Uterus (tissue), 2 donors: ENCODE measurements at regions not wholly inside any gene's neighbourhood (a gene's known extent, or its start where the extent isn't known, plus 50 kb on each side); places are given as distances from the start of the nearest gene placed in this dataset.

ENCODE experiments used
- CTCF ChIP-seq, 4 experiments: fragments of 200-600 bp in 2 of 4; fragments of 450-650 bp in 2 of 4; sonication (generic) in 2 of 4; IDR thresholded peaks; one replicate each; pipeline ENCODE4 v1.5.1; 2016 to 2019; ENCODE audit warnings: antibody characterized with exemption in 4 of 4, mild to moderate bottlenecking in 2 of 4, moderate library complexity in 1 of 4
- POLR2A ChIP-seq, 2 donors: fragments of 450-650 bp; IDR thresholded peaks; one replicate each; pipeline ENCODE4 v1.6.1; 2016; ENCODE audit warnings: antibody characterized with exemption in 2 of 2, mild to moderate bottlenecking in 1 of 2, moderate library complexity in 1 of 2

DNA sequence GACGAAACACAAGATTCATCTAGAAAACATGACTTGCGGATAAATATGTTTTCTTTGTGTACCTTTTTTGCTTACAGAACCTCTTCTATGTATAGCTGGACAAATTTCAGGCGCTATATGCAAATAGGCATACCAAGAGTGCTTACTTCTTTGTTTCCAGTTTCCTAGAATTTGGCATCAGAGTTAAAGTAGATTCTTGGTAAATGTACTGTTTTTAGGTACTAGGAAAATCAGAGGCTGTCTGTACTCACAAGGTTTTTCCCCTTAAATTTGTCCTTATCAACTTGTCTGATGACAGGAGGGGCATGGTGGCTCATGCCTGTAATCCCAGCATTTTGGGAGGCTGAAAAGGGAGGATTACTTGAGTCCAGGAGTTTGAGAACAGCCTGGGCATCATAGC lies 124.9 kb upstream of the TMEM170B start:
- no peak for TF ChIP-seq CTCF (IDR thresholded peaks at IDR 0.05)
- TF ChIP-seq POLR2A (IDR thresholded peaks at IDR 0.05), result no peak
